Right atrium auricular region (tissue), 2 donors: ENCODE measurements at regions not wholly inside any gene's neighbourhood (a gene's known extent, or its start where the extent isn't known, plus 50 kb on each side); places are given as distances from the start of the nearest gene placed in this dataset.

ENCODE experiments used
- DNase-seq: peaks from one replicate; pipeline ENCODE4 v3.0.0-alpha.2; 2019; ENCODE audit warnings: low spot score
- H3K27ac ChIP-seq, 2 donors: fragments of 200-600 bp; sonication (generic); 1 replicate in 1 of 2; 2 replicates in 1 of 2; pipeline ENCODE4 v1.5.1; 2016 to 2019
- H3K27me3 ChIP-seq, 2 donors: fragments of 200-600 bp; sonication (generic); one replicate each; pipeline versions ENCODE4 v1.5.1 to v1.6.0; 2017 to 2019
- H3K36me3 ChIP-seq: fragments of 200-600 bp; sonication (generic); one replicate; pipeline ENCODE4 v1.5.1; 2016
- H3K4me1 ChIP-seq, 2 donors: fragments of 200-600 bp; sonication (generic); one replicate each; pipeline versions ENCODE4 v1.5.1 to v1.6.0; 2017 to 2019
- H3K4me3 ChIP-seq, 2 donors: fragments of 200-600 bp; sonication (generic); 1 replicate in 1 of 2; 2 replicates in 1 of 2; pipeline ENCODE4 v1.5.1; 2017 to 2019; ENCODE audit warnings: mild to moderate bottlenecking in 1 of 2, moderate library complexity in 1 of 2
- H3K9me3 ChIP-seq, 2 donors: fragments of 200-600 bp; sonication (generic); one replicate each; pipeline ENCODE4 v1.5.1; 2019
- TF ChIP-seq, protein P1 (sequence below), 2 donors: fragments of 200-600 bp; sonication (generic); IDR thresholded peaks; one replicate each; pipeline ENCODE4 v1.5.1; 2019; ENCODE audit warnings: antibody characterized with exemption in 2 of 2

DNA sequence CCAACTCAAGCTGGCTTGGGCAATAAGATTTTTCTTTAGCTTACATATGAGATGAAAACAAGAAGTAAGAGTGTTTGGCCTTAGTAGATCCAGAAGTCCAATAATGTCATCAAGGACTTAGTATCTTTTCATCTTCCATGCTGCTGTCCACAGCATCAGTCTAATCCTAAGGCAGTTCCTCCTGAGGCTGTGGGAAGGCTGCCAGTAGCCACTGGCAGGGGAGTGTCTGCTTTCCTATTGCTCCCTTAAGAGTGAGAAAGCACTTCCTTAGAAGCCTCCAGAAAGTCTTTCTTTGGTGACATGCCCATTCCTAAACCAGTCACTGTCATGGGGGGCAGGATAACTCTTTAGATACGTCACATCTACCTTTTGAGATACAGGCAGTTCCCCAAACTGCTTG lies 317.7 kb downstream of the BMP4 start:
- DNase-seq: no peak
- Histone ChIP-seq H3K4me1 (peaks cover 0 to 5% of the 10 kb centered on the region in 2 donors), H3K9me3 (no peaks in the 10 kb centered on the region), H3K27me3 (no peaks in the 10 kb centered on the region), H3K4me3 (no peak overlapping the region), H3K27ac (no peak overlapping the region), H3K36me3 (no peaks in the 10 kb centered on the region)
- TF ChIP-seq, protein P1, sequence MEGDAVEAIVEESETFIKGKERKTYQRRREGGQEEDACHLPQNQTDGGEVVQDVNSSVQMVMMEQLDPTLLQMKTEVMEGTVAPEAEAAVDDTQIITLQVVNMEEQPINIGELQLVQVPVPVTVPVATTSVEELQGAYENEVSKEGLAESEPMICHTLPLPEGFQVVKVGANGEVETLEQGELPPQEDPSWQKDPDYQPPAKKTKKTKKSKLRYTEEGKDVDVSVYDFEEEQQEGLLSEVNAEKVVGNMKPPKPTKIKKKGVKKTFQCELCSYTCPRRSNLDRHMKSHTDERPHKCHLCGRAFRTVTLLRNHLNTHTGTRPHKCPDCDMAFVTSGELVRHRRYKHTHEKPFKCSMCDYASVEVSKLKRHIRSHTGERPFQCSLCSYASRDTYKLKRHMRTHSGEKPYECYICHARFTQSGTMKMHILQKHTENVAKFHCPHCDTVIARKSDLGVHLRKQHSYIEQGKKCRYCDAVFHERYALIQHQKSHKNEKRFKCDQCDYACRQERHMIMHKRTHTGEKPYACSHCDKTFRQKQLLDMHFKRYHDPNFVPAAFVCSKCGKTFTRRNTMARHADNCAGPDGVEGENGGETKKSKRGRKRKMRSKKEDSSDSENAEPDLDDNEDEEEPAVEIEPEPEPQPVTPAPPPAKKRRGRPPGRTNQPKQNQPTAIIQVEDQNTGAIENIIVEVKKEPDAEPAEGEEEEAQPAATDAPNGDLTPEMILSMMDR (IDR thresholded peaks at IDR 0.05): no peak

DNA sequence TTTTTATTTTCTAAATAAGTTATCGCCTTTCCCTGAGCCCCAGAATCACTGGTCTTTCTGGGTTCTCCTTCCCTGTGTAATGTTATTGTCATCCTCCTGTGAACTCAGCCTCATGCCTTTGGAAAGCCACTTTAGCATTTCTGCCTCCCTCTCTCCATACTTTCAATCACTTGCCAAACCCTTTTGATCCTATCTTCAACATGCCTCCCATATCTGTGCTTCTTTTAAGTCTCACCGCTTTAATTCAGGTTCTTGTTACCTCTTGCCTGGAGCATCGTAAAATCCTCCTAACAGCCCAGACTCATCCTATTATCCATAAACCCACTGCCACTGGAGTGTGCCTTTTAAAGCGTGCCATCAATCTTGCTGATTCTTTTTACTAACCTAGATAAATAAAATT lies 321.8 kb downstream of the BMP4 start:
- no peak for DNase-seq
- no peak overlapping the region for H3K27ac ChIP-seq
- H3K4me1 ChIP-seq: peaks cover 0 to 20% of the 10 kb centered on the region in 2 donors
- H3K4me3 ChIP-seq: no peak overlapping the region
- TF ChIP-seq, protein P1 (IDR thresholded peaks at IDR 0.05): no peak
- no peaks in the 10 kb centered on the region for H3K36me3 ChIP-seq
- H3K9me3 ChIP-seq: no peaks in the 10 kb centered on the region
- no peaks in the 10 kb centered on the region for H3K27me3 ChIP-seq

DNA sequence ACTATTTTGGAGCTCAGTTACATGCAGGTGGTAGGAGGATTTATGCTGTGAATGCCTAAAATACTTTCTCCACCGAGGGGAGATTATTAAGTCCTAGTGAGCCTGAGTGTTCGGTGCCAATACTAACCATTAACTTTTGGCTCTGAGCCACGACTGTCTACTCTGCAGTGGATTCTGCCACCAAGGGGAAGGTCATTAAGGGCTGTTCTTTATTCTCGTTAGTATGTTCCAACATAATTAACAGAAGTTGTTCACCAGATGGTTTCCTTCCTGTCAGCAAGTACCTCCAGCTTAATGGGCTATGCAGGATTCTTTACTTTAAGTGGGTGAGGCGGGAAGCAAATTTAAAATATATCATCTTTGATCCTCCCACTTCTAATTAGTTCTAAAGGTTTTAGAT lies 326.3 kb downstream of the BMP4 start:
- peaks cover 0 to 20% of the 10 kb centered on the region in 2 donors for H3K4me1 ChIP-seq
- no peaks in the 10 kb centered on the region for H3K27me3 ChIP-seq
- DNase-seq: no peak
- H3K4me3 ChIP-seq: no peak overlapping the region
- no peaks in the 10 kb centered on the region for H3K9me3 ChIP-seq
- H3K36me3 ChIP-seq: no peaks in the 10 kb centered on the region
- TF ChIP-seq, protein P1 (IDR thresholded peaks at IDR 0.05): no peak
- H3K27ac ChIP-seq: no peak overlapping the region

DNA sequence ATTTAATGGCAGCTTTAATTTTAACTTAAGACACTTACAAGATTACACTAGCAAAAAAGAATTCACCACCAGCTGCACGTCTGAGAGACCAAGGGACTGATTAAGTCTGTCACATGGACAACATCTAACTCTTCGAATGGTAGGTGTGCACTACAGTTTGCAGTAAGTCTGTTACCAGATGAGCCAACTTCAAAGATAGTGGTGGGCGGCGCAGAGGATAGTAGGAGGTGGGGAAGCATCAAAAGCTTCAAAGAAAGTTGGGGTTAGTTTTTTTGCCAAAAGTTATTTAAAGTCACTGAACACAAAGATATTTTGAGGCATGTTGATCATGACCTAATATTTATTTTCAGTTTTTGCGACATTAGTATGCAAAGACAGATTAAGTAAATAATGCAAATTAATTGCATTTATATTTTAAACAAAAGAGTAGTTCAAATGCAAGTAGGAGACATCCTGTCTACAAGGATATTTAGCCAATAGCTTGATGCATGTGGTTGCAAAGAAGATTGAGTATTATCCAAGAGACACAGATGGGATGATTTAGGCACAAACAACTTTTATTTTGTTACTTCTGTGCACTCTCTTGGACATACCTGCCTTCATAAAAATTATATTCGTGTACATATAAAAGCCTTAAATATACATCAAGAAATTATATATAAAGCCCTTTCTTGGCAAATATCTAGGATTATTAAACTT lies 327.7 kb downstream of the BMP4 start:
- TF ChIP-seq, protein P1 (IDR thresholded peaks at IDR 0.05): no peak
- DNase-seq: no peak
- Histone ChIP-seq H3K36me3 (no peaks in the 10 kb centered on the region), H3K27me3 (no peaks in the 10 kb centered on the region), H3K4me1 (peaks cover 0 to 15% of the 10 kb centered on the region in 2 donors), H3K27ac (no peak overlapping the region), H3K9me3 (no peaks in the 10 kb centered on the region), H3K4me3 (no peak overlapping the region)

DNA sequence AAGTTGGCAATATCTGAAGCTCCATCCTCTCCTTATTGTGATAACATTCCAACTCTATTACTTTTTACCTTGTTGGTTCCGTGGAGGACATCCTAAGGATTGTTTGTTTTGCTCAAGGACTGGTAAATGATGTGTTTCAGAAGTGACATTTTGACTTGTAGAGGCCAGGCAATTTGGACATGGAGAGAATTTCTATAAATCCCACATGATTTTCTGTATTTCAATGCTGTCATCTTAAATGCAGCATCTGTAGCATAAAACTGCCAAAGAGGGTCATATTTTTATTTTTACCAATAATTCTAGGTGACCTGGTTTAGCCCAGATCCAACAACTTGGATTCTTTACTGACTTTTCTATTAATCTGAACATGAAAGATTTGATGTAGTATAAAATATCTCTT lies 328.4 kb downstream of the BMP4 start:
- DNase-seq: no peak
- Histone ChIP-seq H3K9me3 (no peaks in the 10 kb centered on the region), H3K4me3 (no peak overlapping the region), H3K27ac (no peak overlapping the region), H3K27me3 (no peaks in the 10 kb centered on the region), H3K4me1 (peaks cover 0 to 15% of the 10 kb centered on the region in 2 donors), H3K36me3 (no peaks in the 10 kb centered on the region)
- TF ChIP-seq, protein P1 (IDR thresholded peaks at IDR 0.05): no peak

DNA sequence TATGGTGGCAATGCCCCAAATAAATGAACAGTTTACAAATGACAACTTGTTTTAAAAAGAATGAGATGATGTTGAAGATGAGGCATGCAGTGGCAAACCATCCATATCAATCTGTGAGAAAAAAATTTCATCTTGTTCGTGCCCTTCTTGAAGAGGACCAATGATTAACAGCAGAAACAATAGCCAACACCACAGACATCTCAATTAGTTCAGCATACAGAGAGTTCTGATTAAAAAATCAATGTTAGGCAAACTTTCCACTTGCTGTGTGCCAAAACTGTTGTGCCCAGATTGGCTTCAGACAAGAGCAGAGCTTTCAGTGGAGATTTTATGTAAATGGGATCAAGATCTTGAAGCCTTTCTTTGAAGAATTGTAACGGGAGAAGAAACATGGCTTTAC lies 329.9 kb downstream of the BMP4 start:
- TF ChIP-seq, protein P1 (IDR thresholded peaks at IDR 0.05): no peak
- Histone ChIP-seq H3K9me3 (no peaks in the 10 kb centered on the region), H3K4me1 (peaks cover 0 to 10% of the 10 kb centered on the region in 2 donors), H3K27ac (no peak overlapping the region), H3K4me3 (no peak overlapping the region), H3K27me3 (no peaks in the 10 kb centered on the region), H3K36me3 (no peaks in the 10 kb centered on the region)
- no peak for DNase-seq
